GM12878 (cell line): ENCODE measurements at regions not wholly inside any gene's neighbourhood (a gene's known extent, or its start where the extent isn't known, plus 50 kb on each side); places are given as distances from the start of the nearest gene placed in this dataset.

ENCODE experiments used
- ATAC-seq: fragments of 200-7000 bp; cut with Tn5 transposase; 3 replicates; pipeline ENCODE4 v1.9.1; 2020; ENCODE audit warnings: mild to moderate bottlenecking, moderate library complexity
- BruUV-seq: library from RNA; stranded (reverse); fragments of 400-500 nt; replicated peaks from 2 replicates; lab custom pipeline; 2021; lab: Mats Ljungman, UMichigan
- CTCF ChIA-PET: fragments of 300-600 bp; sonication (Branson Sonifier 250); formaldehyde crosslinking; extraction: SDS; loops from one replicate; lab custom pipeline; 2021; ENCODE audit warnings: inconsistent platforms; lab: Yijun Ruan, JAX
- POLR2A ChIA-PET: fragments of 350-600 bp; formaldehyde crosslinking; extraction: SDS; loops from one replicate; lab custom pipeline; 2021; ENCODE audit warnings: inconsistent platforms; lab: Charles Lee
- RAD21 ChIA-PET: fragments of 300-600 bp; sonication (Branson Sonifier 250); formaldehyde crosslinking; loops from one replicate; lab custom pipeline; 2023; ENCODE audit warnings: antibody characterized with exemption; ENCODE audit not compliant: unreplicated experiment; lab: Charles Lee
- SMC1A ChIA-PET: fragments of 300-600 bp; sonication (Branson Sonifier 250); formaldehyde crosslinking; loops from one replicate; lab custom pipeline; 2023; ENCODE audit not compliant: unreplicated experiment, uncharacterized antibody; lab: Charles Lee
- DNase-seq: peaks from one replicate; pipeline ENCODE4 v3.0.0-alpha.2; 2011; ENCODE audit warnings: low read depth, low spot score
- FAIRE-seq: peaks from 3 replicates; lab custom pipeline; 2011; peaks lifted over from hg19 to GRCh38; lab: Jason Lieb, UNC
- H2AFZ ChIP-seq: 2 replicates; pipeline ENCODE4 v1.6.0; 2011; ENCODE audit warnings: low read depth, low read length, control low read depth; ENCODE audit not compliant: control insufficient read depth
- H3K27ac ChIP-seq: 2 replicates; pipeline ENCODE4 v1.5.1; 2011; ENCODE audit warnings: control low read depth; ENCODE audit not compliant: control insufficient read depth, insufficient read depth
- H3K27me3 ChIP-seq, 2 experiments: replicated peaks in 1 of 2; 2 replicates each; pipeline versions ENCODE4 v1.6.0 to v1.6.1; 2011; ENCODE audit warnings: low read length in 1 of 2; ENCODE audit not compliant: control insufficient read depth in 2 of 2, insufficient read depth in 2 of 2
- H3K36me3 ChIP-seq, 2 experiments: 2 replicates each; pipeline ENCODE4 v1.5.1; 2011; ENCODE audit warnings: low read length in 1 of 2; ENCODE audit not compliant: control insufficient read depth in 2 of 2, insufficient read depth in 2 of 2
- H3K4me1 ChIP-seq: 2 replicates; pipeline ENCODE4 v1.6.1; 2011; ENCODE audit warnings: mild to moderate bottlenecking, low read length, moderate library complexity, mixed read lengths; ENCODE audit not compliant: control insufficient read depth, insufficient read depth
- H3K4me2 ChIP-seq: 2 replicates; pipeline ENCODE4 v1.6.0; 2011; ENCODE audit warnings: control low read depth; ENCODE audit not compliant: control insufficient read depth, insufficient read depth
- H3K4me3 ChIP-seq: fragments of 200-600 bp; sonication (generic); 2 replicates; pipeline ENCODE4 v1.5.1; 2016
- H3K79me2 ChIP-seq: 2 replicates; pipeline ENCODE4 v1.6.0; 2011; ENCODE audit warnings: low read length; ENCODE audit not compliant: control insufficient read depth, insufficient read depth
- H3K9ac ChIP-seq: 2 replicates; pipeline ENCODE4 v1.8.0; 2011; ENCODE audit warnings: low read length, control low read depth, mixed read lengths; ENCODE audit not compliant: control insufficient read depth, insufficient read depth
- H3K9me3 ChIP-seq: replicated peaks from 3 replicates; pipeline ENCODE4 v1.5.1; 2011; ENCODE audit warnings: mild to moderate bottlenecking, low read length; ENCODE audit not compliant: control insufficient read depth, insufficient read depth
- H4K20me1 ChIP-seq: 2 replicates; pipeline ENCODE4 v1.6.0; 2011; ENCODE audit not compliant: control insufficient read depth, insufficient read depth
- CBX5 ChIP-seq: sonication (generic); IDR thresholded peaks from 2 replicates; pipeline ENCODE4 v1.6.1; 2016; ENCODE audit warnings: low read depth, moderate library complexity, mild to moderate bottlenecking, inconsistent platforms
- DPF2 ChIP-seq: fragments of 450-650 bp; IDR thresholded peaks from 2 replicates; pipeline ENCODE4 v1.6.1; 2017; ENCODE audit warnings: mild to moderate bottlenecking
- EED ChIP-seq: sonication (generic); IDR thresholded peaks from 2 replicates; pipeline ENCODE4 v1.6.1; 2016; ENCODE audit warnings: antibody characterized with exemption, low read depth
- HDAC2 ChIP-seq: fragments of 200-600 bp; sonication (generic); IDR thresholded peaks from 2 replicates; pipeline ENCODE4 v1.6.1; 2017
- IKZF2 ChIP-seq, 2 experiments: fragments of 450-650 bp; IDR thresholded peaks; 2 replicates each; pipeline ENCODE4 v1.6.1; 2017; ENCODE audit warnings: mild to moderate bottlenecking in 2 of 2, moderate library complexity in 2 of 2
- IRF3 ChIP-seq: fragments of 450-650 bp; IDR thresholded peaks from 2 replicates; pipeline ENCODE4 v1.6.1; 2014; ENCODE audit warnings: mild to moderate bottlenecking
- MLLT1 ChIP-seq: fragments of 450-650 bp; IDR thresholded peaks from 2 replicates; pipeline ENCODE4 v1.6.1; 2016; ENCODE audit warnings: mild to moderate bottlenecking
- RELA ChIP-seq: fragments of 450-650 bp; IDR thresholded peaks from 2 replicates; pipeline ENCODE4 v1.8.0; 2014; ENCODE audit warnings: borderline replicate concordance; ENCODE audit not compliant: partially characterized antibody
- RUNX3 ChIP-seq: IDR thresholded peaks from 2 replicates; pipeline ENCODE4 v1.6.1; 2012; ENCODE audit warnings: low read length, inconsistent platforms
- SIX5 ChIP-seq: IDR thresholded peaks from 2 replicates; pipeline ENCODE4 v1.6.1; 2011; ENCODE audit warnings: mild to moderate bottlenecking, low read depth, low read length, moderate library complexity; ENCODE audit not compliant: severe bottlenecking
- ZNF384 ChIP-seq: IDR thresholded peaks from 2 replicates; pipeline ENCODE4 v1.6.1; 2012; ENCODE audit warnings: low read depth, mild to moderate bottlenecking, low read length, improper control_type of control experiment, borderline replicate concordance
- WGBS: methylation state at CpG from one replicate; pipeline ENCODE4 v1.1.6; 2016; ENCODE audit warnings: low lambda C conversion rate; ENCODE audit not compliant: insufficient replicate concordance, insufficient coverage; ENCODE audit errors: missing lambda C conversion rate; 5-methylcytosine and 5-hydroxymethylcytosine counted together
- in situ Hi-C: fragments of 300-500 bp; cut with MboI; formaldehyde crosslinking; loops from 9 replicates; pipeline ENCODE4 v1.14.3; 2018; ENCODE audit warnings: mixed read lengths
- intact Hi-C: fragments of 100-400 bp; cut with micrococcal nuclease; formaldehyde crosslinking; loops from one replicate; pipeline ENCODE4 v1.14.2; 2022; ENCODE audit not compliant: unreplicated experiment
- TF ChIP-seq, protein P1 (sequence below): IDR thresholded peaks from 2 replicates; pipeline ENCODE4 v1.6.1; 2012; ENCODE audit warnings: low read depth, low read length, improper control_type of control experiment
- TF ChIP-seq, protein P2 (sequence below): IDR thresholded peaks from 2 replicates; pipeline ENCODE4 v1.6.1; 2011; ENCODE audit warnings: mild to moderate bottlenecking, low read depth, low read length, moderate library complexity; ENCODE audit not compliant: insufficient replicate concordance

GRCh38 chr1:170470121-170470520 lies 61.8 kb upstream of the GORAB start (continued):
- TF ChIP-seq, protein P1, sequence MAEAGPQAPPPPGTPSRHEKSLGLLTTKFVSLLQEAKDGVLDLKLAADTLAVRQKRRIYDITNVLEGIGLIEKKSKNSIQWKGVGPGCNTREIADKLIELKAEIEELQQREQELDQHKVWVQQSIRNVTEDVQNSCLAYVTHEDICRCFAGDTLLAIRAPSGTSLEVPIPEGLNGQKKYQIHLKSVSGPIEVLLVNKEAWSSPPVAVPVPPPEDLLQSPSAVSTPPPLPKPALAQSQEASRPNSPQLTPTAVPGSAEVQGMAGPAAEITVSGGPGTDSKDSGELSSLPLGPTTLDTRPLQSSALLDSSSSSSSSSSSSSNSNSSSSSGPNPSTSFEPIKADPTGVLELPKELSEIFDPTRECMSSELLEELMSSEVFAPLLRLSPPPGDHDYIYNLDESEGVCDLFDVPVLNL, result no peak

DNA sequence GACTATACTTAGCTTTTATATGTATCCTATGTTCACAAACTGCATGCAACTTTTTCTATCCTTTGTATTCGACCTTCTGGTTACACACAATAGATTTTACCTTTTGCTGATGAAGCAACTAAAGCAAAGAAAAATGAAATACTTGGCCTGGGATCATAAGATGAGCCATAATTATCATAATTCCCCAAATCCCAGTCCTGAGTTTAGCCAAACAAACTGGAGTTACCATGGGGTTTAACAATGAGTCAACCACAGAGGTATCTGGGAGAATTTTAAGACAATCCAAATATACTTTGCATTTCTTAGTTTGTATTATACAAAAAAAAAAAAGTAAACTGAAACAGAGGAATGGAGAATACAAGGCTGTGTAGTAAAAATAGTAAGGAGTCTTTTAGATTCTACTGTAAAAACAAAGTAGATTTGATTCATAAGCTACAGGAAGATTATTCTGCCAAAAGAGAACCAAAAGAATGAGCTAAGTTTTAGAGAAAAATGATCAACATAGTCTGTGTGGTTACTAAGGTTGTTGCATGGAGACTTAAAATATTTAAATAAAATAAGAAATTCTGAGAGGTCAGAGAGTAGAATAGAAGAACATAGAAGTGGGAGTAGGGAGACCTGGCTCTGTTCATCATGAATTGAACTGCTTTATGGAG lies 60.4 kb upstream of the GORAB start:
- SMC1A ChIA-PET, result interaction anchor here (1.1 to 1.2 kb wide), 2 partner anchors 18 to 62 kb away, joined by 3 to 4 read pairs; no protein-coding TSS in a partner anchor
- no peak for ATAC-seq
- no peaks in the 10 kb centered on the region for H3K79me2 ChIP-seq
- 0% methylated on average over 1 of the region's 1 CpG for WGBS
- no peak overlapping the region for H3K4me2 ChIP-seq
- POLR2A ChIA-PET, result interaction anchor here (0.6 kb wide), 1 partner anchor 24 kb away, joined by 3 read pairs; no protein-coding TSS in a partner anchor
- intact Hi-C loops (no loop called here), in situ Hi-C loops (no loop called here)
- H3K9ac ChIP-seq, result no peak overlapping the region
- H4K20me1 ChIP-seq, result no peaks in the 10 kb centered on the region
- no peak for DNase-seq
- no peak for FAIRE-seq
- H3K27ac ChIP-seq, result no peak overlapping the region
- no peaks in the 10 kb centered on the region for H3K4me1 ChIP-seq
- no peak overlapping the region for H2AFZ ChIP-seq
- no TSS peak for BruUV-seq
- no peaks in the 10 kb centered on the region for H3K36me3 ChIP-seq
- RAD21 ChIA-PET, result no interaction called here
- H3K27me3 ChIP-seq, result no peaks in the 10 kb centered on the region
- H3K9me3 ChIP-seq, result no peaks in the 10 kb centered on the region
- CTCF ChIA-PET, result no interaction called here
- no peak overlapping the region for H3K4me3 ChIP-seq
- TF ChIP-seq RELA (no peak), ZNF384 (no peak), MLLT1 (no peak), DPF2 (no peak), CBX5 (no peak), IKZF2 (IDR thresholded peaks at IDR 0.05) (no peak), RUNX3 (no peak), EED (no peak), HDAC2 (no peak), SIX5 (no peak), IRF3 (no peak)
- TF ChIP-seq, protein P2, sequence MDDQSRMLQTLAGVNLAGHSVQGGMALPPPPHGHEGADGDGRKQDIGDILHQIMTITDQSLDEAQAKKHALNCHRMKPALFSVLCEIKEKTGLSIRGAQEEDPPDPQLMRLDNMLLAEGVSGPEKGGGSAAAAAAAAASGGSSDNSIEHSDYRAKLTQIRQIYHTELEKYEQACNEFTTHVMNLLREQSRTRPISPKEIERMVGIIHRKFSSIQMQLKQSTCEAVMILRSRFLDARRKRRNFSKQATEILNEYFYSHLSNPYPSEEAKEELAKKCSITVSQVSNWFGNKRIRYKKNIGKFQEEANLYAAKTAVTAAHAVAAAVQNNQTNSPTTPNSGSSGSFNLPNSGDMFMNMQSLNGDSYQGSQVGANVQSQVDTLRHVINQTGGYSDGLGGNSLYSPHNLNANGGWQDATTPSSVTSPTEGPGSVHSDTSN, result no peak
